ENCODE measurements at regions not wholly inside any gene's neighbourhood (a gene's known extent, or its start where the extent isn't known, plus 50 kb on each side); places are given as distances from the start of the nearest gene placed in this dataset.
A peak's percentile ranks its signal among the peaks of the same experiment; 100 is the strongest.

DNA sequence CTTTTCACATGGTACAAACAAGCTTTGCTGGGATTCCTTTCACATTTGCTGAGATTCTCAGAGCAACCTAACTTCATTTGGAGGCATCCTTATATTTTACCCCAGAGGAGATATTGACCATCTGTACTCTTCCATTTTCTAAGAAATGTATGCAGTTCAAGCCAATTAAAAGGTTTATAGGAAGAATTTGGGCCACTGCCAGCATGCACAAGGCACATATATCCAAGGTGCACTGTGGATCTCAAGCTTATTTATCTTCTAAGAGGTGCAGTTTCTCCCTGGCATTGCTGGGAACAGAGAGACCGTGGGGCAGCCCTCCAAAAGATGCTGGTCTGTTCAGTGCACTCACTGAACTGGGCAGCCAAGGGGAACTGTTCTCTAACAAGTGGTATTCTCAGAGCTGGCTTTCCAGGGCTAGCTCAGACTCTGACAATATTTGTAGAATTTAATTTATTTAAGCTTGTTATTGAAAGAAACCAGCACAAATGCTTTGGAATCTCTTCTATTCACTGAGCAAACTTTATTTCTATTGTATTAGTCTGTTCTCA, 213.3 kb downstream of the TENT4A start:
- no peak for DNase-seq

DNA sequence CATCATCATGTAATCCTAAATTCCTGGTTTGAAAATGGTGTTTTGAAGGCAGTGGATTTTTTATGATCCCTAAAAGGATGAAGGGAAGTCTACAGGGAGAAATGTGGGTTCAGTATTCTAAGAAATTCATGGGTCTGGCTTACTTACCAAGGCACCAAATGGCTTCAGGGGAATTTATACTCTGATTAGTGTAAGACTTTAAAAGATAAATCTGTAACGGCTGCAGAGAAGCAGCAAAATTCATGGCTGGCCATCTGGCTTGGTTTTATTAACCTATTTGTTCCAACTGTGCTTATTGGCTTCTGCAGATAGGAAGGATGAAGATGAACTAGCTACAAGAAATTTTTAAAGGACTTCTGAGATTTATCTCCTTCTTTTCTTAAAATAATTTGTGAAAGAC, 222.8 kb downstream of the TENT4A start:
- no peak for DNase-seq

DNA sequence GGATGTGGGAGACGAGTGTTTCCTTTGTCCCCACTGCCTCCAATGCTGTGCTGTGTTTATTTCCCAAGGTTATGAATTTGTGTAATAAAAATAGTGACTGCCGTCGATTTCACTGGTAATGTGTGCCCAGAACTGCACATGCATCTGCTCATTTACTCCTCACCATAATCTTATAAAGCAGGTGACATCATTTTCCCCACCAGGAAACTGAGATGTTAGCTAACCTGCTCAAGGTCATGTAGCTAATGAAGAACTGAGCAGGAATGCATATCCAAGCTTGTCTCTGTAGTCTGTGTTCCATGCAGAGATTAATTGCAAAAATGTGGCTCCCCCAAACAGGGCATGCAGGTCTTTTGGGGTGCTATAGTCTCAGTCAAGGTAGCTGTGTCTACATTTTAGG, 224.4 kb downstream of the TENT4A start:
- DNase-seq: no peak

DNA sequence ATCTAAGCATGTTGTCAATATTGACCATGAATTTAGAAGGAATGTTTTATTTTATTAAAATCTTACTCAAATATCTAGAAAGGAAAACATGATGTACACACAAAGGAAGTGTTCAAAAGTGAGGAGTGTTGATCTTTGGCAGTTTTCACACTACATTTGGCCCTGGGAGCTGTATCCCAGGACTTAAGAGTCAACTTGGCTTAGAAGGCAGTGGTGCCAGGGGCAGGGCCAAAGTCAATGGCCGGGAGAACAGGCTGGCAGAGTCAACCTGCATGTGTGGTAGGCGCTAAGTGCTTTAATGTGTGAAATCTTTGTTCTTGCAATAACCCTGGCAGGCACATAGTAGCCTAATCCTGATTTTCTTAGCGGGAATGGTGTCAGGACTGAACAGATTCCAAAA, 228.4 kb downstream of the TENT4A start:
- DNase-seq: no peak

DNA sequence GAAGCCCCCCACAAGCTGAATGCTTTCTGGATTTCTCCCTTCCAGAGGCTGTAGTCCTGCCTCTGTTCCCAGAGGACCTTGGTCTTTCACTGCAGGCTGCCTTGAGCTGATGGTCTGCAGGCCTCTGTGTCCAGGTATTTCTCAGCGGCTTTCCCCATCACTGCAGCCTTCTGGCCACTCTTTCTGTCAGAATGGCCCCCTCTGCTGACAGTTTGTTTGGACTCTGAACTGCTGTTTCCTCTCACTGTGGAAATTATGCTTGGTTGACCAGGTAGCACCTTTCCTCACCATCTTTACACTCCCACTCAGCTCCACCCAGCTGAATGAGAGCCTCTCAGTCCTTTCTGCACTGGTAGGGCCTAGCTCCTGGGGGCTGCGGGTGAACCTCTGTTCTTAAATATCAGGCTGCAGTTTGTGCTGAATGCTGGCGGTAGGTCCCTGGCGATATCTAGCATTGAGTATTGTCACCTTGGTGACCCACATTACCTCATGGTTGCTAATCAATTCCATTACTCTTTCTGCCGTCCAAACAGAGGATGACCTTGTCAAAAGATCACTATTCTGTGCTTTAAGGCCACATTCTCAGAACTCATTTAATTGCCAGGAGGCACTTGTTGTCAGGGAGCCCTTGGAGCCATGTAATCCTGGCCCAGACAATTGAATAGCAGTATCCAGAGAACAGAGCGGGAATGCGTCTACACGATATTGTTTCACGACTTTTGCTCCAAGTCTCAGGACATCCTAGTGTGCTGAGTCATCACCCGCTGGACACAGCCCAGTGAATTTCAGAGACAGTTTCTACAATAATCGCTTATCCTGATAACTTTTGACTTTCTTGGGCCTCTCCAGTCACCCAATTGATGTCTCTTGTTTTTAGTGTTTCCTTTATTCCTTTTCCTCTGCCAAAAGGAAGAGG, 230.2 kb downstream of the TENT4A start:
- no peak for DNase-seq

GRCh38 chr5:6948562-6948961, 235.3 kb downstream of the TENT4A start:
- no peak for DNase-seq

DNA sequence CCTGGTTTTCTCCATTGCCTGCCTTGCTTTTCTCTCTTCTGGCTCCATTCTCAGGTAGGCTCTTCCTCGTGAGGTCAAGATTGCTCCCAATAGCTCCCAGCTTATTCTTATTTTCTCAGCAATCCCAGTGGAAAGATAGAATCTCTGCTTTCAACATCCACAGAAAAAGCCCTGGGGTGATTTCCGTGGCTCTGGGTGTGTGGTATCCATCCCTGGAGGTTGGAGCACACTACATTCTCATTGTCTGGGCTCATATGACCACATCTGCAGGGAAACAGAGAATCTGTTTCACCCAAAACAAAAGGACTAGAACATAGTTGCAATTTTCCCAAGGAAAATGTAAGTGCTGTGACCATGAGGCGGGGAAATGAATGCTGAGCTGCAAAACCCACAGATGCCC, 236.0 kb downstream of the TENT4A start:
- no peak for DNase-seq

DNA sequence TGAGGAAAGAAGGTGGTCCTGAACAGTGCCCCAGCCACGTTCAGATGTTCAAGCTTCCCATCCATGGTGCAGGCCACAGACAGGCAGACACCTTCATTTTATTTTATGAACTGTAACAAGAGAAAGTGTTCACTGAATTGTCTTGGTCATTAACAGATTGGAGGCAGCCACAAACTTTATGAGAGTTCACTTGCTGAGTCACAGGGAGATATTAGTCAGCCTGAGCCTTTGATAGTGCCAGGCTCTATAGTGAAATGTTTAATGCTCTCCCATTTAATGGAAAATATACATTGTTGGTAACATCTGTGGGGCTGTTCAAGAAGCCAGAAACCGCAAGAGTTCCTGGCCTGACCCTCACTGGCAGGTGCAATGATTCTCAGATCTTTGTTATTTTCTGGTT, 237.0 kb downstream of the TENT4A start:
- DNase-seq: no peak

DNA sequence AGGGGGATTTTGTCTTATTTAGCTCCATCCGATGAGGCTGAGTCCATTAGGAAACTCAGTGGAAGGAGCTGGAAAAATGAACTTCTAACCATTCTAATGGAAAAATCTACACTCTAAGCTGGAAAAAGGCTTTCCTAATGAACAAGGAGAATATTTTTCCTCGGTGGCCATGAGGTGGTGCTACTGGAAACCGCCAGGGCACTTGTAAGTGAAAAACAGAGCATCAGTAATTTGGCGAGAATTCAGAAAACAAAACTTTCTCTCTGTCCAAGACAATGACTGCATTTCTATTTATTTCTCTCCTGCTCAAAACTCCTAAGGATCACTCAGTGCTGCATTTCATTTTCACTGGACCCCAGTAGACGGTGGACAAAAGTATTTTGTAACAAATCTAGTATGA, 237.6 kb downstream of the TENT4A start:
- DNase-seq: no peak

DNA sequence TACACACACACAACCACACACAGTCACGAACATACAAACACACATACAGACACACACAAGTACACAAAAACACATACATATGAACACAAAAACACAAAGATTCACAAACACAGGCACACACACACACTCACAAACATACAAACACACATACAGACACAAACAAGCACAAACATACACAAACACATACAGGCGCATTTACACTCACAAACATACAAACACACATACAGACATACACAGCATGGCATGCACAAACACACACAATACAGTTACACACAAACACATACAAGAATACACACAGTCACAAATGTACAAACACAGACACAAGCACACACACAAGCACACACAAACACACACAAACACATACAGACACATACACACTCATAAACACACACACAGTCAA, 247.9 kb downstream of the TENT4A start:
- DNase-seq: no peak

GRCh38 chr5:6961837-6962635, 248.8 kb downstream of the TENT4A start:
- DNase-seq: peak; percentile 1

- no peak for DNase-seq
These were observed 263.7 kb downstream of the TENT4A start for GRCh38 chr5:6976971-6977370.

GRCh38 chr5:6979061-6979460, 265.8 kb downstream of the TENT4A start:
- DNase-seq: no peak

GRCh38 chr5:6989230-6989629, 276.0 kb downstream of the TENT4A start:
- DNase-seq: no peak

DNA sequence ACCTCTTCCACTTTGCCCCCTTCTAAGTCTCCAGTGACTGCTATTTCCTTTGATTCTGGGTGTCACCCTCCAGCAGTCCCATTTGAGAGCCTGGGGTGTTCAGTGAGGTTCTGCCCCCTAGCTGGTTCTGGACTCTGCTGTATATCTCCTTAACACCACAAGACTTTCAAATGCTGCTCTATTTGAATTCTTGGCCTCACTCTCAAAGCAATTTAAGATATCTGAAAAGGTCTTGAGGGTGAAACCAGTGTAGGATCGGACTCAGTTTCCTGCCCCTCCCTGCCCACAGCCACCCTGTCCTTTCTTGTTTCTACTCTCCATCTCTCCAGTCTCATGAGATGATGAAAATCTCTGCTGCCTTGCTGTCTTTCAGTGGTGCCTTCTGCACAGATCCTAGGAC, 280.9 kb downstream of the TENT4A start:
- DNase-seq: no peak

DNA sequence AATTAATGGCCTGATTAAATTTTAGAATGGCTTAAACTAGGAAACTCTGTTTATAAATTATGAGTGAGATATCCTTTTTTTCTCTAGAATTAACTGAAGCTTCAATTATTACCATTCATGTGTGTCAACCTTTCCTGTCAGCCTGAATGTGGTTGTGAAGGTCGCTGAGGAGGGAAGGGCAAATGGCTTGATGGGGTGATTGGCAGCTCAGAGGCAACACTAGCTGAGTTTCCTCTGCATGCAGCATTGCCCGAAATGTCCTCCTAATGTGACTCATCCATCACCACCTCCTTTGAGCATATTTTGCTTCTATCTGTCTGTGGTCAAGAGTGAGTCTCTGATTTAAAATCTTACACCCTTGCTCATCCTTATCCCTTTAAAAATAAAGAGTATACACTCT, 281.9 kb downstream of the TENT4A start:
- no peak for DNase-seq

DNA sequence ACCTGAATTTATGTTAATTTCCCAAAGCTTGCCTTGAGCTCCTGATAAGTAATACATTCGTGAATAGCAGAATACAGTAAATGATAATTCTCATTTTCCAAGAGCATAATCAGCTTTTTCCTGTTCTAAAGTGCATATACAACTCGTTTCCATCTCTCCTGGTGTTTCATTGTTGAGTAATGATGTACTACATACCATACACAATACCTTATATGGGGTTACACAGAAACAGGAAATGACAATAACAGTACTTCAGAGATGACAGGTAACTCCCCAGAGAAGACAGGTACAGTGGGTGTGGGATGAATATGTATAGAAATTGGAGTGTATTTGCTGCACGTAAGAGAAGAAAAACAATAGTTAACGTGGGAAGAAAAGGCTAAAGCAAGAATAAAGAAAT, 287.1 kb downstream of the TENT4A start:
- no peak for DNase-seq

DNA sequence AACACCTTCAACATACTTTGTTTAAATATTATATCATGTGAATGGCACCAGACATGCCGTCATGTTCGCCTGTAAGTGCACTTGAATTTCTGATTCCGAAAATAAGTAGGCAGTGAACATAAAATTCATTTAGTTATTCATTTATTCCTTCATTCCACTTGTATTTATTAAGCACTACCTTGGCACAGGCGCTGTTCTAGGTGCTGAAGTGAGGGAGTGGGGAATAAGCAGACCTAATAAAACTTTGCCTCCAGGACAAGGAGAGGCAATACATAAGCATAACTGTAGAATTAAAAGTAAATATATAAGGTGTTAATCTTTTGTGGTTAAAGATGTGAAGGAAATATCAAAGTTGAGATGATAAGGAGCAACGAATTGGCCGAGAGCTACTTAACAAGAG, 297.4 kb downstream of the TENT4A start:
- DNase-seq: no peak

DNA sequence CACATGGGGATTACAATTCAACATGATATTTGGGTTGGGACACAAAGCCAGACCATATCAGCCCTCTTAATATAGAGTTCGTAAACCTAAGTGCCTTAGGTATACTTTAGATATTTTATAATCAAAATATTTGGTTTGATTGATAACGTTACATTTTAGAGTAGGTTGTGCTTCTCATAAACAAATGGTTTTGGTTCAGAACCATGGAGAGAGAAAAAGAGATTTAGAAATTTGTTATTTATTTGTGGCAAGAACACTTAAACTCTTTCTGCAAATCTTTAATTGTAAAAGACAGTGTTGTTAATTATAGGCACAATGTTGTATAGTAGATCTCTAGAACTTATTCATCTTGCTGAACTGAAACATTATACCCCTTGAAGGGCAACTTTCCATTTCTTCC, 298.8 kb downstream of the TENT4A start:
- DNase-seq: no peak

DNA sequence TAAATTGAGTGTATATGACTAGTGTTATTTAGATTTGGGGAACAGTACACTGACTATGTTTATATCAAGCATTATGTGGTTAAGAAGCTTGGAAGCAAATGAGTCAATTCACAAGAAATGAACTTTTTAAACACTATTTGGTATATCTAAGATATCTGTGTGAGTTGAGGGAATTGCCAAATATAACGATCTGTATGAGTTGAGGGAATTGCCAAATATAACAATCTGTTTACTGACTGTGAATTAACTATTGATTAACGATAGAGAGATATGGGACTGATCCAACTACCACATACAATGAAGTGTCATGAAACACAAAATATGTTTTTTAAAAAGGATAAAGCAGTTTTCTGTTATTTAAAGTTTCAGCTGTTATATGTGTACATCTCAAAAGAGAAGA, 301.4 kb downstream of the TENT4A start:
- DNase-seq: no peak

DNA sequence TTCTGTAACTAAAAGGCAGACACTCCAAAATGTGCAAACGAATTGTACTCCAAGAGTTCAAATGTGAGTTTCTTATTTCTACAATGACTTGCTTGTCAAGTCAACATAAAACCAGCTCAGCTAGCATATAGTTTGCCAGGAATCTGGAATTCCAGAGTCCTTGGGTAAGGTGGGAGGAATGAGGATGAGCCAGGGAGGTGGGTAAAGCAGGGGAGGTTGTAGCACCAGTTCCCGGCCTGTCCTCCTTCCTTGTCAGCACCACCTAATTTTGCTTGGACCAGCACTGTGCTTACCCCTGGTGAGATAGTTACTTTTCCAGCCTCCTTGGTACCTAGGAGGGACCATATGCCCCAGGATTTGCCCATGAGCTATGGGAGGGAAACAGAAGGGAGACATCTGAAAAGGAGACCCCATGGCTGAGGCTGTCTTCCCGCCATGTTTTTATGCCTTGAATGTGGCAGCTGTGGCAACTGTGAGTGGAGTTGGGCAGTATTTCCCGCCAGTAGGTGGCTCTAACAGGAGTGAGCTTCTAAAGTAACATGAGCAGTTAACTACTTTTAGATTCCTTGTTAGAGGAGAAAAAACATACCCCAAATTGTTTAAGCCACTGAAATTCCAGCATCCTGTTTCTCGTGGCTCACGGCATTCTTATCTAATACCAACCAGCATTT, 302.5 kb downstream of the TENT4A start:
- DNase-seq: no peak

GRCh38 chr5:7016999-7017747, 303.9 kb downstream of the TENT4A start:
- no peak for DNase-seq

DNA sequence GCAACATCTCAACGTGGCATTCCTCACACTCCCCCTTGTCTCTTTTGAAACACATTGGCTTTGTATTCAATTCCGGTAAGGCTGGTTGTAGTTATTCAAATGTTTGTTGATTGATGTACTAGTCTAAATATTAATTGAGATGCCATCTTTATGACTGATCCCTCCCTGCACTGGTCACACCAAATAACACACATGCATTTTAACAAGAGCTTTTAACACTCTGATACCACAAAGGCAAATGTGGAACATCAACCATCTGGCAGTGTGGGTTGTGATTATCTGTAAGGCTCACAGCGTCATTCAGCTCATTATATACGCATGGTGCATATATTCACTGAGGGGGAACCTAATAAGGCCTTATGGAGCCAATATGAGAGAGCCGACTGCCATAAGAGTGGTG, 305.0 kb downstream of the TENT4A start:
- DNase-seq: no peak
